ENCODE measurements at regions not wholly inside any gene's neighbourhood (a gene's known extent, or its start where the extent isn't known, plus 50 kb on each side); places are given as distances from the start of the nearest gene placed in this dataset.
A peak's percentile ranks its signal among the peaks of the same experiment; 100 is the strongest.

GRCh38 chr3:163019260-163019659 lies 1522.7 kb downstream of the OTOL1 start:
- no peak for TF ChIP-seq CTCF (IDR thresholded peaks at IDR 0.05; ENCODE audit: insufficient read depth, low read depth, low read length, missing control alignments)
- no peak overlapping the region for H3K4me3 ChIP-seq (ENCODE audit: low read length)
- DNase-seq (ENCODE audit: low read depth), result no peak

- no peak for DNase-seq (ENCODE audit: low read depth)
- H3K4me3 ChIP-seq (ENCODE audit: low read length), result no peak overlapping the region
- no peak for TF ChIP-seq CTCF (IDR thresholded peaks at IDR 0.05; ENCODE audit: insufficient read depth, low read depth, low read length, missing control alignments)
Measured at GRCh38 chr3:163033652-163034051, 1537.0 kb downstream of the OTOL1 start.

- no peak for DNase-seq (ENCODE audit: low read depth)
- no peak overlapping the region for H3K4me3 ChIP-seq (ENCODE audit: low read length)
- no peak for TF ChIP-seq CTCF (IDR thresholded peaks at IDR 0.05; ENCODE audit: insufficient read depth, low read depth, low read length, missing control alignments)
Measured at GRCh38 chr3:163039636-163040035, 1543.0 kb downstream of the OTOL1 start.

GRCh38 chr3:163043074-163043473 lies 1546.5 kb downstream of the OTOL1 start:
- peak; percentile 37 for DNase-seq (ENCODE audit: low read depth)
- H3K4me3 ChIP-seq (ENCODE audit: low read length), result no peak overlapping the region
- TF ChIP-seq CTCF (IDR thresholded peaks at IDR 0.05; ENCODE audit: insufficient read depth, low read depth, low read length, missing control alignments), result peak; percentile 50

GRCh38 chr3:163045945-163046344 lies 1549.3 kb downstream of the OTOL1 start:
- no peak overlapping the region for H3K4me3 ChIP-seq (ENCODE audit: low read length)
- no peak for TF ChIP-seq CTCF (IDR thresholded peaks at IDR 0.05; ENCODE audit: insufficient read depth, low read depth, low read length, missing control alignments)
- no peak for DNase-seq (ENCODE audit: low read depth)

GRCh38 chr3:163048881-163049280 lies 1552.3 kb downstream of the OTOL1 start:
- H3K4me3 ChIP-seq (ENCODE audit: low read length), result no peak overlapping the region
- no peak for TF ChIP-seq CTCF (IDR thresholded peaks at IDR 0.05; ENCODE audit: insufficient read depth, low read depth, low read length, missing control alignments)
- peak; percentile 7 for DNase-seq (ENCODE audit: low read depth)

- TF ChIP-seq CTCF (IDR thresholded peaks at IDR 0.05; ENCODE audit: insufficient read depth, low read depth, low read length, missing control alignments), result peak; percentile 72
- DNase-seq (ENCODE audit: low read depth), result peak; percentile 56
- H3K4me3 ChIP-seq (ENCODE audit: low read length), result no peak overlapping the region
Measured at GRCh38 chr3:163056874-163057497, 1560.4 kb downstream of the OTOL1 start.

Data from epithelial cell of esophagus (primary cell).